ENCODE measurements at regions not wholly inside any gene's neighbourhood (a gene's known extent, or its start where the extent isn't known, plus 50 kb on each side); places are given as distances from the start of the nearest gene placed in this dataset.

DNA sequence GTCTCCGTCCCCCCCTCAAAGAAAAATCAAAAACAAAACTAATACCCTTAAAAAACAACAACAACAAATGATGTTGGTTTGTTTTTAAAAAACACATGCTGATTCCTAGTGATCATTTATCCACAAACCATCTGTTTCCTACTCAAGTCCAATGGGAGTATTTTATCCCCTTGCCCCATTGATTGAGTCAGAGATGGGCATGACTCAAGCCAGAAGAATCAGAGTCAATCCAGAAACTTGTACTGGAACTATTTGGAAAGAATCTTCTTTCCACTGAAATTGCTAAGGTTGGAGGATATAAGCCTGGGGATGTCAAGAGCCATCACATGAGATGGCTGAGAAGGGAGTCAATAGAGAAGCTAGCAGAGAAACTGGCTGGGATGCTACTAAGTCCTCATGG, 176.4 kb downstream of the MIS18A start:
- Histone ChIP-seq H3K9me3 (peaks cover 0 to 9% (median 0%) of the 10 kb centered on the region in 11 donors), H3K27me3 (no peaks in the 10 kb centered on the region), H3K4me3 (no peak overlapping the region), H3K27ac (no peak overlapping the region), H3K4me1 (no peaks in the 10 kb centered on the region), H3K36me3 (no peaks in the 10 kb centered on the region)
- 95% methylated on average over 1 of the region's 1 CpG for WGBS, 2 donors
- TF ChIP-seq, protein P1, sequence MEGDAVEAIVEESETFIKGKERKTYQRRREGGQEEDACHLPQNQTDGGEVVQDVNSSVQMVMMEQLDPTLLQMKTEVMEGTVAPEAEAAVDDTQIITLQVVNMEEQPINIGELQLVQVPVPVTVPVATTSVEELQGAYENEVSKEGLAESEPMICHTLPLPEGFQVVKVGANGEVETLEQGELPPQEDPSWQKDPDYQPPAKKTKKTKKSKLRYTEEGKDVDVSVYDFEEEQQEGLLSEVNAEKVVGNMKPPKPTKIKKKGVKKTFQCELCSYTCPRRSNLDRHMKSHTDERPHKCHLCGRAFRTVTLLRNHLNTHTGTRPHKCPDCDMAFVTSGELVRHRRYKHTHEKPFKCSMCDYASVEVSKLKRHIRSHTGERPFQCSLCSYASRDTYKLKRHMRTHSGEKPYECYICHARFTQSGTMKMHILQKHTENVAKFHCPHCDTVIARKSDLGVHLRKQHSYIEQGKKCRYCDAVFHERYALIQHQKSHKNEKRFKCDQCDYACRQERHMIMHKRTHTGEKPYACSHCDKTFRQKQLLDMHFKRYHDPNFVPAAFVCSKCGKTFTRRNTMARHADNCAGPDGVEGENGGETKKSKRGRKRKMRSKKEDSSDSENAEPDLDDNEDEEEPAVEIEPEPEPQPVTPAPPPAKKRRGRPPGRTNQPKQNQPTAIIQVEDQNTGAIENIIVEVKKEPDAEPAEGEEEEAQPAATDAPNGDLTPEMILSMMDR (IDR thresholded peaks at IDR 0.05) = no peak
- ATAC-seq (no peak), DNase-seq (no peak)
- intact Hi-C loops (cut with DNase I) = no loop called here

DNA sequence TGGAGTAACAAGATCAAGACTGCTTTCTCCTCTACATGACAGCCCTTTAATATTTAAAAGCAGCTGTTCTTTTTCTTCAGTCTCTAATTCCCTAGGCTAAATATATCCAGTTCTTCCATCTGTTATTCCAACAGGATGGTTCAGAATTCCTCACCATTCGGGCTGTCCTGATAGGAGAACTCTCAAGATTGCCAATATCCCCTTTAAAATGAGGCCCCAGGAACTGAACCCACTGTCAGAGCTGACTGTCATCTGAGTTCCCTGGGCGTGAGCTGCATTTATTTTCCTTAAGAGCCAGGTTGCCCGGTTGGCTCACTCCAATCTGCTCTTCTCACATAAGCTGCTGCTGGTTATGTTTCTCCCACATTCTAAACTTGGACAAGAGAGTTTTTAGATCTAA, 177.6 kb downstream of the MIS18A start:
- H3K27ac ChIP-seq = no peak overlapping the region
- DNase-seq (no peak), ATAC-seq (no peak)
- no peaks in the 10 kb centered on the region for H3K27me3 ChIP-seq
- WGBS, 2 donors = 65 to 69% methylated on average over 3 of the region's 3 CpGs
- H3K9me3 ChIP-seq = peaks cover 0 to 5% (median 0%) of the 10 kb centered on the region in 11 donors
- H3K4me3 ChIP-seq = no peak overlapping the region
- TF ChIP-seq, protein P1 (IDR thresholded peaks at IDR 0.05) = no peak
- H3K4me1 ChIP-seq = peaks cover 0 to 5% (median 0%) of the 10 kb centered on the region in 9 donors
- H3K36me3 ChIP-seq = no peaks in the 10 kb centered on the region
- intact Hi-C loops (cut with DNase I) = no loop called here

DNA sequence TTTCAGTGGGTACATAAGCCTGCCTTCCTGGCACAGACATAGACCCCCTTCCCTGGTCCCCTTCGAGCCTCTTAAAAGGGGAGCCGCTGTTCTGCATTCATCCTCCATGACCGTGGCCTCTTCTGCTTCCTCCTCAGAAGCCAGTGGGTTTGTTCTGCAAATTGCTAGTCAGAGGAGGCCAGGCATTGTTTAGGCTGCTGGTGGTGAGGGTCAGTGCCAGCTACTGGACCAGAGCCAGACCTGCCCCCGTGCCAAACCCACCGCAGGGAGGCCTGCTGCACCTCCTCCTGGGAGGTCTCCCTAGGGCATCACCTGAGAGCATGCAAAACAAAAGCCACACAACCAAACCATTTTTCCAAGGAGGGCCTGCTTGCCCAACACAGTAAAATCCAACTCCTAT, 178.4 kb downstream of the MIS18A start:
- intact Hi-C loops (cut with DNase I) = no loop called here
- WGBS, 2 donors = 74 to 81% methylated on average over 5 of the region's 5 CpGs
- Histone ChIP-seq H3K27ac (no peak overlapping the region), H3K4me1 (peaks cover 0 to 5% (median 0%) of the 10 kb centered on the region in 9 donors), H3K27me3 (no peaks in the 10 kb centered on the region), H3K9me3 (peaks cover 0 to 4% (median 0%) of the 10 kb centered on the region in 11 donors), H3K4me3 (no peak overlapping the region), H3K36me3 (no peaks in the 10 kb centered on the region)
- ATAC-seq (no peak), DNase-seq (no peak)
- TF ChIP-seq, protein P1 (IDR thresholded peaks at IDR 0.05) = no peak

DNA sequence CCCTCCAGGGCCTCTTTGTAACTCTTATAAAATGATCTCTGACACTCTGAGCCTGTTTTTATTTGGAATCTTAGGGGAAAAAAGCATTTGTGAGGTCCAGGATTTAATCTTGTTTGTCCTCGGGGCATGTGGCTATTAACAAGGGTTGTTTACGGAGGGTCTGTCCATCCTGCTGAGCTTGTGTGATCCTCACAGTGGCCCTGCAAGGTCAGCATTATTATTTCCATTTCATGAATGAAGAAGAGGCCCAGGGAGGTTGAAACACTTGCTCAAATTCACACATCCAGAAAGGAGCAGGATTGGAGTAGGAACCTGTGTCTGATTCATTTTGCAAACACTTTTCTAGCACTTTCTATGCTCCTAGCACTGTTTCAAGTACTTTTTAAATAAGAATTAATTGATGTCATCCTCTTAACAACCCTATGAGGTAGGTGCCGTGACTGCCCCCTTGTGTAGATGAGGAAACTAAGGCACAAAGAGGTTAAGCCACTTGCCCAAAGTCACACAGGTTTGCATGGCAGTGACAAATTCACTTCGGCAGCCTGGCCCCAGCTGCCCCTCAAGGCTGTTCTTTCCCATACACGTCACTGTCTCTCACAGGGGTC, 178.9 kb downstream of the MIS18A start:
- Histone ChIP-seq H3K9me3 (peaks cover 0 to 4% (median 0%) of the 10 kb centered on the region in 11 donors), H3K4me3 (no peak overlapping the region), H3K4me1 (peaks cover 0 to 5% (median 0%) of the 10 kb centered on the region in 9 donors), H3K27ac (no peak overlapping the region), H3K27me3 (no peaks in the 10 kb centered on the region), H3K36me3 (no peaks in the 10 kb centered on the region)
- TF ChIP-seq, protein P1 (IDR thresholded peaks at IDR 0.05) = no peak
- whole genome bisulfite sequencing, 2 donors = 90 to 97% methylated on average over 5 of the region's 5 CpGs
- DNase-seq (no peak), ATAC-seq (no peak)
- intact Hi-C loops (cut with DNase I) = loop anchor here in 3 of 10 donors (5.0 to 10.0 kb wide), 2 partner anchors 155 to 157 kb away; no protein-coding TSS in a partner anchor
